GM12865 (cell line): ENCODE measurements at regions not wholly inside any gene's neighbourhood (a gene's known extent, or its start where the extent isn't known, plus 50 kb on each side); places are given as distances from the start of the nearest gene placed in this dataset.

Experiments used
- DNase-seq: peaks from one replicate; pipeline ENCODE4 v3.0.0; 2010; ENCODE audit warnings: low read depth
- H3K4me3 ChIP-seq: 2 replicates; pipeline ENCODE4 v1.5.1; 2011; ENCODE audit warnings: mild to moderate bottlenecking, low read depth, low read length, control low read depth
- TF ChIP-seq, protein P1 (sequence below): IDR thresholded peaks from 2 replicates; pipeline ENCODE4 v1.5.1; 2011; ENCODE audit warnings: low read length, control low read depth, low read depth, inconsistent platforms; ENCODE audit not compliant: insufficient read depth; ENCODE audit errors: missing control alignments

DNA sequence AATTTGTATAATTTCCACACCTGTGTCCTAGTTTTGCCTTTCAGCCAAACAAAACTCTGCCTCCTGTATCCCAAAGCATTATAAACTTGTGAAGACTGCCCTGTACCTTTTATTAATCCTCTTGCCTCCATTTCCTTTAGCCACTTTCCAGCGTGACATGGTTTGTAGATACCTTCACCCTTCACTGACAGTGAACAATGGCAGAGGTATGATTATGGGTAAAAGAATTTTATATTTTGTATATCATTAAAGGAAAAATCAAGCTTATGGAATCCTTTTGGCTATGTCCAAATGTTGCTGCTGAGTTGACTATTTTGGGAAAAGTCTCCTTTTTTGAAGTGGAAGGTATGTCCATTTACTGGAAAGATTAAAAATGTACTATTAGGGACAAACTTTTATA lies 251.7 kb downstream of the HNMT start:
- DNase-seq = no peak
- no peak overlapping the region for H3K4me3 ChIP-seq
- TF ChIP-seq, protein P1, sequence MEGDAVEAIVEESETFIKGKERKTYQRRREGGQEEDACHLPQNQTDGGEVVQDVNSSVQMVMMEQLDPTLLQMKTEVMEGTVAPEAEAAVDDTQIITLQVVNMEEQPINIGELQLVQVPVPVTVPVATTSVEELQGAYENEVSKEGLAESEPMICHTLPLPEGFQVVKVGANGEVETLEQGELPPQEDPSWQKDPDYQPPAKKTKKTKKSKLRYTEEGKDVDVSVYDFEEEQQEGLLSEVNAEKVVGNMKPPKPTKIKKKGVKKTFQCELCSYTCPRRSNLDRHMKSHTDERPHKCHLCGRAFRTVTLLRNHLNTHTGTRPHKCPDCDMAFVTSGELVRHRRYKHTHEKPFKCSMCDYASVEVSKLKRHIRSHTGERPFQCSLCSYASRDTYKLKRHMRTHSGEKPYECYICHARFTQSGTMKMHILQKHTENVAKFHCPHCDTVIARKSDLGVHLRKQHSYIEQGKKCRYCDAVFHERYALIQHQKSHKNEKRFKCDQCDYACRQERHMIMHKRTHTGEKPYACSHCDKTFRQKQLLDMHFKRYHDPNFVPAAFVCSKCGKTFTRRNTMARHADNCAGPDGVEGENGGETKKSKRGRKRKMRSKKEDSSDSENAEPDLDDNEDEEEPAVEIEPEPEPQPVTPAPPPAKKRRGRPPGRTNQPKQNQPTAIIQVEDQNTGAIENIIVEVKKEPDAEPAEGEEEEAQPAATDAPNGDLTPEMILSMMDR = no peak

DNA sequence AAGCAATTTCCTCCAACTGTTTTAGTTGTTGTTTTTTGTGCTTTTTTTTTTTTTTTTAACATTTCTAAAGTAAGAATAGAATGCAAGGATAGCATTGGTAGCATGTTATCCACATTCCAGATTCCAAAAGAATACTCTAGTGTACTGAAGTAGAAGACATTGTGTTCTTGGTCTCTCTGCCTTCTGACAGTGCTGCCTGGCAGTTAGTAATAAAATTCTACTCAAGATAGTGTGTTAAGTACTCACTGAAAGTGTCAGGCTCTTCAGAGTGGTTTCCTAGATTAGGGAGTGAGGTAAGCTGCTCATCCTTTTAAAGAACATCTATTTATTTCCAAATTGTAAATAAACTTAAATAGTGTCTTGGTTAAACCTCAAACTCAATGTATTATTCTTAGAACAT lies 253.7 kb downstream of the HNMT start:
- DNase-seq = no peak
- TF ChIP-seq, protein P1 = no peak
- H3K4me3 ChIP-seq = no peak overlapping the region

DNA sequence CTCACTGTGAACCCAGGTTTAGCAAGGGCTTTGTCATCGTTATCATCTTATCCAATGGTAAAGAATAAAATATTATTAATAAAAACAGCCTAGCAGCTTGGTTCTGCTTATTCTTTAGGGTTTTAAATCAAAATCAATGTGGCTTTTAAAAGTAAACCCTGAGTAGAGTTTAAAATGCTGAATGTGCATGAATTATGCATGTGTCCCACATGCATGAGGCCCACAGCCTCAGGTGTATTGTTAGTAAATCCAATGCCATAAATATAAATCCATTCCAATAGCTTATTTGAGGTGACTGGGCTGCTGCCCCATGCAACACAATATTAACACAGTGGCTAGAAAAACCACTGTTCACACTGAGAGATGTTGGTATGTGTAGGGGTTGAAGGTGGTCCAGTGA lies 254.1 kb downstream of the HNMT start:
- TF ChIP-seq, protein P1 = no peak
- H3K4me3 ChIP-seq = no peak overlapping the region
- DNase-seq = no peak

DNA sequence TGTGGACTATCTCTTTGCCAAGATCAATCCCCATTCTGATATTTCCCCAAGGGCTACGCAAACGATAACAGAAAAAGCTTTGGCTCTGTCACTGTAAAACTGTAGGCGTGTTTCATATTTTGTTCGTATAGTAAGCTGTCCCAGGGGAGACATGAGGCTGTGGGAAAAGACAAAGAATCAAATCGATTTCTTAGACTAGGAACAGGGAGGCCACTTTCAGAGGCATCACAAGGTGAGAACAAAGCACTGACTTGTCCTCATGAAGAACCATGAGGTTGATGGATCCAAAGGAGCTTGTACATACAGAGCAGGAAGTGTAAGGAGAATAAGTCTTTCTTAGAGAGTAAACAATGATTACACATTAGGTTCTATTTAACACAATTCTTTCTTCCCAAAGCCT lies 255.7 kb downstream of the HNMT start:
- TF ChIP-seq, protein P1 = no peak
- DNase-seq = no peak
- H3K4me3 ChIP-seq = no peak overlapping the region

DNA sequence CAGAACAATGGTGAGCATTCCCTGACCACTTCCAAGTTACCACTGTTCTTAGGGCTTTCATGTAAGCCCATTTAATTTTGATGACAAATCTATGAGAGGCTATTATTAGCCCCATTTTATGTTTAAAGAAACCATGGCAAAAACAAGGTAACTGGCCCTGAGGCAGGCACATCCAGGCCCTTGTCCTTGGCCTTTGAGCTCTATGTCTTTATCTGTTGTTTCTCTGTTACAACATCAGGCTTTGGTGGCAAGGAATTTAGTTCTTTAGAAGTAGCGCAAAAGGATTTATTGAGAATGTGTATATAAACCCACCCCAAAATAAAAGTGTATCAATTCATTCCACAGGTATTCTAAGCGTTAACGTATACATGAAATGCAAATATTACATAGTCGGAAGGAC lies 257.1 kb downstream of the HNMT start:
- H3K4me3 ChIP-seq = no peak overlapping the region
- no peak for DNase-seq
- TF ChIP-seq, protein P1 = no peak

DNA sequence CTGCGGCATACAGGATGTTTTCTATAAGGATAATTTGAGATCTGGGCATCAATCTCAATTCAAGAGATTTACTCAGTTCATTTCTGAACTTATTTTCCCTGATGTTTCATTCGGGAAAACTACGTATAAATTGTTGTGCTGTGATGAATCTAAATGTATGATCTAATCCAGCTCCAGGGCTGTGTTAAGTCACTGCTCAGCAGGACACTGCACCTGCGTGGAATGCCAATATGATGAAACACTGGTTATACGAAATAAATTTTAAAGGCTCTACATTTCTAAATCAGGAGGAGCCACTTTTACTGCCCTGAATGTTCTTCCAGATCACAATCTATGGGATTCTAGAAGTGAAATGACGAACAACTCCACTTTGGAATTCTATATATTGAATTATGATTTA lies 259.0 kb downstream of the HNMT start:
- DNase-seq = no peak
- TF ChIP-seq, protein P1 = no peak
- H3K4me3 ChIP-seq = no peak overlapping the region

DNA sequence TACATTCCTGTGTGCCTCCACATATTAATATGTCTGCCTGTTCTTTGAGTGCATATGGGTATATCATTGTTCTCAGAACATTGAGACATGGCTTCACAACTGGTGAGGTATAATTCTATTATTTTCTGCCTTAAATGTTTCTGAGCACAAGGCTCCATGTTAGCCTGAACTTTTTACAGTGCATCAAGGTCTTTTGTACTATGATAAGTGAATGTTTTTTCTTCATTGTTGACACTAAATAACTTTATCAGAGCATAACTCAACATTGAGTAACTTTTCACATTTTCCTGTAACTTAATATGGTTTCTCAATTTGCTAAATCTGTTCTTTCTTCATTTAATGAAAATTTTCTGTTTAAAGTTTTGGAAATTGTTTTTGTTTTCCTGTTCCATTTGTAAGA lies 262.9 kb downstream of the HNMT start:
- TF ChIP-seq, protein P1 = no peak
- no peak overlapping the region for H3K4me3 ChIP-seq
- no peak for DNase-seq
